ENCODE measurements at regions not wholly inside any gene's neighbourhood (a gene's known extent, or its start where the extent isn't known, plus 50 kb on each side); places are given as distances from the start of the nearest gene placed in this dataset.

DNA sequence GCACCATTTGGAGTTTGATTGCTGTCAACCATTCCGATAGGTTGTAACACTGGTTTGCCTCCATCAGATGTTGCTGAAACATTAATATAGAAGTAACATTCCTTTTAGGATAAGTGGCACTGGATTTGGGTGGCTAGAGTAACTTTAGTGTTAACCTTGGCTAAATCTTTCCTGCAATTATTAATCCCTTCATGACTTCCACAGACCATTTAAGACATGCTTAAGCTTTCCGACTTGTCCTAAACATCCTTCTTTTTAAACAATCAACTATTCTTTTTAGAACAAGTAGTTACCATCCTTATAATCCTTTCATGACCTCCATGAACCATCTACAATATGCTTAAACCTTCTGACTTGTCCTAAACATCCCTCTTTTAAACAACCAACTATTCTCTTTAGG, 465.5 kb downstream of the DCDC2C start:
- no peaks in the 10 kb centered on the region for H3K4me1 ChIP-seq (ENCODE audit: low read depth)
- TF ChIP-seq, protein P1, sequence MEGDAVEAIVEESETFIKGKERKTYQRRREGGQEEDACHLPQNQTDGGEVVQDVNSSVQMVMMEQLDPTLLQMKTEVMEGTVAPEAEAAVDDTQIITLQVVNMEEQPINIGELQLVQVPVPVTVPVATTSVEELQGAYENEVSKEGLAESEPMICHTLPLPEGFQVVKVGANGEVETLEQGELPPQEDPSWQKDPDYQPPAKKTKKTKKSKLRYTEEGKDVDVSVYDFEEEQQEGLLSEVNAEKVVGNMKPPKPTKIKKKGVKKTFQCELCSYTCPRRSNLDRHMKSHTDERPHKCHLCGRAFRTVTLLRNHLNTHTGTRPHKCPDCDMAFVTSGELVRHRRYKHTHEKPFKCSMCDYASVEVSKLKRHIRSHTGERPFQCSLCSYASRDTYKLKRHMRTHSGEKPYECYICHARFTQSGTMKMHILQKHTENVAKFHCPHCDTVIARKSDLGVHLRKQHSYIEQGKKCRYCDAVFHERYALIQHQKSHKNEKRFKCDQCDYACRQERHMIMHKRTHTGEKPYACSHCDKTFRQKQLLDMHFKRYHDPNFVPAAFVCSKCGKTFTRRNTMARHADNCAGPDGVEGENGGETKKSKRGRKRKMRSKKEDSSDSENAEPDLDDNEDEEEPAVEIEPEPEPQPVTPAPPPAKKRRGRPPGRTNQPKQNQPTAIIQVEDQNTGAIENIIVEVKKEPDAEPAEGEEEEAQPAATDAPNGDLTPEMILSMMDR (IDR thresholded peaks at IDR 0.05): no peak
- intact Hi-C loops (cut with DNase I, micrococcal nuclease): no loop called here
- DNase-seq (no peak), ATAC-seq (no peak)
- no peaks in the 10 kb centered on the region for H3K36me3 ChIP-seq (ENCODE audit: low read depth)
- H3K4me3 ChIP-seq: no peak overlapping the region
- peaks cover 74% of the 10 kb centered on the region for H3K9me3 ChIP-seq

DNA sequence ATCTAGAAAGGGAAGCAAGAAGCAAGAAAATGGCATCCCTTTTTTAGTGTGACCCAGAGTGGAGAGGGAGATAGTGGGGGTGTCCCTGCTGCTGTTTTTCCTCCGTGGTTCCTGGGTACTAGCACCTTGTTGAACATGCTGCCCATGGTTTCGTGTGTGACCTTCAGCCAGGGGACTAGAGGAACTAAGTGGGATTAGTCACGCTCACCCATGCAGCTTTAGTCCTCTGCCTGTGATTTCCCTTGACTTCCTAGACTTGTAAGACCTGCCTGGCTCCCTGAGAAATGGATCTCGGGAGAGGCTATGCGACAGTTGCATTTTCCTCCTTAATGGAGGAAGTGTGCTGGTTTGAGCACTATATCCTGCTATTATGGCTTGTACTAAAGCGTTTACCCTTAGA, 471.4 kb downstream of the DCDC2C start:
- H3K4me1 ChIP-seq (ENCODE audit: low read depth): no peaks in the 10 kb centered on the region
- peaks cover 83% of the 10 kb centered on the region for H3K9me3 ChIP-seq
- TF ChIP-seq, protein P1 (IDR thresholded peaks at IDR 0.05): no peak
- intact Hi-C loops (cut with DNase I, micrococcal nuclease): no loop called here
- no peak for ATAC-seq
- H3K36me3 ChIP-seq (ENCODE audit: low read depth): no peaks in the 10 kb centered on the region
- no peak overlapping the region for H3K4me3 ChIP-seq
- no peak for DNase-seq

DNA sequence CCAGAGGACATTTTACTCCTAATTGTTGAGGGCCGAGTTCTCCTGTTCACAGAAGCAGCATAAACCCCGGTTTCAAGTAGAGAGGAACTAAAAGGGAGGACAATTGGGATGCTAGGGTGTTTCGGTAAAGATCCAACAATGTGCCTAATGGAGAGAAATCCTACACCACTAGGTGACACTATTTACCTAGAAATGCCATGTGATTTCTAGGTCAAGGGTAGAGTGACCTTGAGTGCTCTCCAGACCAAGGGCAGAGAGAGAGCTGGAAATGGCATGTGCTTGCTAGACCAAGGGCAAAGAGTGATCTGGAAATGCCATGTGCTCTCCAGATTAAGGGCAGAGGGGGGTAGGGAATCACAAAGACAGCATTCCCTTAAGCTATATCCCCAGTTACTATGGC, 472.0 kb downstream of the DCDC2C start:
- TF ChIP-seq, protein P1 (IDR thresholded peaks at IDR 0.05): no peak
- DNase-seq (no peak), ATAC-seq (no peak)
- intact Hi-C loops (cut with DNase I, micrococcal nuclease): no loop called here
- Histone ChIP-seq H3K4me3 (no peak overlapping the region), H3K9me3 (peaks cover 88% of the 10 kb centered on the region), H3K4me1 (ENCODE audit: low read depth) (no peaks in the 10 kb centered on the region), H3K36me3 (ENCODE audit: low read depth) (no peaks in the 10 kb centered on the region)

DNA sequence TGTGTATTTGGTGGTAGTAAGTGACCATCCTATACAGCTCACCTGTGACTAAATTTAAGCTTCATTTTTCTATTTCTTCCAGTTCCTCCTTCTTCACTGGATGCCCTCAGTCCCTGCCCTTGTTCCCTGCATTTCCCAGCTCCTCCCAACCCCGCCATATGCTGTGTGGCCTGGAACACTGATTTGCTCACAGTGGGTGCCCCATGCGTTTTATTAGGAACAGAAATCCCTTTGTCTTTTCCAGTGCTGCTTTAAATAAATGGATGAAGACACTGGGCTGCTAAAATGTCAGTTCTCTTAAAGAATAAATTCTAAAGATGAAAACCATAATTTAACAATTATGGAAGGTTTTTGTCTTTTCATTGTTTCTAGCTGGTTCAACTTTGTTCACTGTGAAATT, 477.3 kb downstream of the DCDC2C start:
- TF ChIP-seq, protein P1 (IDR thresholded peaks at IDR 0.05): no peak
- Histone ChIP-seq H3K4me3 (no peak overlapping the region), H3K36me3 (ENCODE audit: low read depth) (no peaks in the 10 kb centered on the region), H3K4me1 (ENCODE audit: low read depth) (no peaks in the 10 kb centered on the region), H3K9me3 (peaks cover 74% of the 10 kb centered on the region)
- intact Hi-C loops (cut with DNase I, micrococcal nuclease): no loop called here
- ATAC-seq (no peak), DNase-seq (no peak)

DNA sequence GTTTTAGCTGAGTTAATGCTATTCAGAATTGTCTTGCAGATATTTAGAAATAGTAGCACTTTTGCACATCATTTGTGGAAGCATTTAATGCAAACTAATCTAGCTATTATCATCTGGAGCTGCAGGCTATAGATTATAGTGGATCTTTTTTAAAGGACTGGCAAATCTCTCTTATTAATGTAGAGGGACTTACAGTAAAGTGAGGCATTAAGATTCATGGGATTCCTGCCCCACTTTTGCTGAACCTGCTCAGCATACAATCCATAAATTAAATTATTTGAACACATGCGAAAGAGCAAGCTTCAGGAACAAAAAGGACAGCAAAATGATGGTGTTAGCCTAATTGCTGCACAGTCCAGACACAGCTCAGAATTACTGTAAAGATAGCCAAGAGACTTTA, 477.7 kb downstream of the DCDC2C start:
- peaks cover 74% of the 10 kb centered on the region for H3K9me3 ChIP-seq
- H3K4me1 ChIP-seq (ENCODE audit: low read depth): no peaks in the 10 kb centered on the region
- DNase-seq (no peak), ATAC-seq (no peak)
- intact Hi-C loops (cut with DNase I, micrococcal nuclease): no loop called here
- no peak overlapping the region for H3K4me3 ChIP-seq
- TF ChIP-seq, protein P1 (IDR thresholded peaks at IDR 0.05): no peak
- no peaks in the 10 kb centered on the region for H3K36me3 ChIP-seq (ENCODE audit: low read depth)

DNA sequence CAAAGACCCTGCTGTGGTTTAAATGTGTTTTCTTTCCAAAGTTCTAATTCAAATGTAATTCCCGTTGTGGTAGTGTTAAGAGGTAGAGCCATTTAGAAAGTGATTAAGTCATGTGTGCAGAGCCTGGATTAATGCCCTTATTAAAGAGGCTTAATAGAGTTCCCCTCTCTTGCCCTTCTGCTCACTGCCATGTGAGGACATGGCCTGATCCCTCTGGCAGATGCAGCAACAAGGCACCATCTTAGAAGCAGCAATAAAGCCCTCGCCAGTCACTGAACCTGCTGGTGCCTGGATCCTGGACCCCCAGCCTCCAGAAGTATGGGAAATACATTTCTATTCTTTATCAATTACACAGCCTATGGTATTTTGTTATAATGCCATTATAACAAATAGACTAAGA, 485.2 kb downstream of the DCDC2C start:
- Histone ChIP-seq H3K9me3 (peaks cover 63% of the 10 kb centered on the region), H3K4me1 (ENCODE audit: low read depth) (no peaks in the 10 kb centered on the region)
- intact Hi-C loops (cut with DNase I, micrococcal nuclease): no loop called here

More for the DNA sequence above, 485.2 kb downstream of the DCDC2C start:
- TF ChIP-seq, protein P1 (IDR thresholded peaks at IDR 0.05): no peak
- ATAC-seq (no peak), DNase-seq (no peak)
- Histone ChIP-seq H3K36me3 (ENCODE audit: low read depth) (no peaks in the 10 kb centered on the region), H3K4me3 (no peak overlapping the region)
